ENCODE measurements at regions not wholly inside any gene's neighbourhood (a gene's known extent, or its start where the extent isn't known, plus 50 kb on each side); places are given as distances from the start of the nearest gene placed in this dataset.
"Not testable (repeated sequence)": the region's sequence is repeated elsewhere in the genome, so short reads cannot be mapped to it uniquely, and the experiment has no call there.

- H3K9me3 Mint-ChIP-seq = peaks cover 16% of the 10 kb centered on the region
- H3K27ac Mint-ChIP-seq; ATAC-seq; H3K4me3 Mint-ChIP-seq; H3K36me3 Mint-ChIP-seq; H3K4me1 Mint-ChIP-seq (ENCODE audit: low read depth in 2 of 2); H3K27me3 Mint-ChIP-seq; DNase-seq (ENCODE audit: low spot score): not testable (repeated sequence)
Observed at GRCh38 chr3:20547361-20548269, 361.6 kb upstream of the SGO1 start.

GRCh38 chr3:20546636-20547035 lies 360.6 kb upstream of the SGO1 start:
- ATAC-seq (no peak), DNase-seq (ENCODE audit: low spot score) (no peak)
- no peaks in the 10 kb centered on the region for H3K27me3 Mint-ChIP-seq
- peaks cover 13% of the 10 kb centered on the region for H3K9me3 Mint-ChIP-seq
- H3K4me3 Mint-ChIP-seq = no peak overlapping the region
- no peak overlapping the region for H3K27ac Mint-ChIP-seq
- no peaks in the 10 kb centered on the region for H3K4me1 Mint-ChIP-seq (ENCODE audit: low read depth in 2 of 2)
- H3K36me3 Mint-ChIP-seq = no peaks in the 10 kb centered on the region

- DNase-seq (ENCODE audit: low spot score) (no peak), ATAC-seq (no peak)
- H3K4me3 Mint-ChIP-seq = no peak overlapping the region
- peaks cover 11% of the 10 kb centered on the region for H3K9me3 Mint-ChIP-seq
- H3K27ac Mint-ChIP-seq = no peak overlapping the region
- no peaks in the 10 kb centered on the region for H3K4me1 Mint-ChIP-seq (ENCODE audit: low read depth in 2 of 2)
- no peaks in the 10 kb centered on the region for H3K27me3 Mint-ChIP-seq
- no peaks in the 10 kb centered on the region for H3K36me3 Mint-ChIP-seq
Observed at GRCh38 chr3:20543535-20544226, 357.7 kb upstream of the SGO1 start.

- no peak overlapping the region for H3K4me3 Mint-ChIP-seq
Observed at GRCh38 chr3:20540066-20540465, 354.1 kb upstream of the SGO1 start.

GRCh38 chr3:20539666-20540065 lies 353.7 kb upstream of the SGO1 start:
- no peak overlapping the region for H3K4me3 Mint-ChIP-seq
- H3K27ac Mint-ChIP-seq = no peak overlapping the region
- H3K4me1 Mint-ChIP-seq (ENCODE audit: low read depth in 2 of 2) = no peaks in the 10 kb centered on the region
- no peak for ATAC-seq
- no peaks in the 10 kb centered on the region for H3K27me3 Mint-ChIP-seq
- H3K9me3 Mint-ChIP-seq = peaks cover 5% of the 10 kb centered on the region
- no peak for DNase-seq (ENCODE audit: low spot score)
- no peaks in the 10 kb centered on the region for H3K36me3 Mint-ChIP-seq

More at GRCh38 chr3:20540066-20540465, 354.1 kb upstream of the SGO1 start:
- Mint-ChIP-seq H3K4me1 (ENCODE audit: low read depth in 2 of 2) (no peaks in the 10 kb centered on the region), H3K27me3 (no peaks in the 10 kb centered on the region), H3K36me3 (no peaks in the 10 kb centered on the region), H3K27ac (no peak overlapping the region), H3K9me3 (peaks cover 5% of the 10 kb centered on the region)
- ATAC-seq = no peak
- DNase-seq (ENCODE audit: low spot score) = no peak

GRCh38 chr3:20537234-20537633 lies 351.2 kb upstream of the SGO1 start:
- no peak for DNase-seq (ENCODE audit: low spot score)
- no peak for ATAC-seq
- H3K4me1 Mint-ChIP-seq (ENCODE audit: low read depth in 2 of 2) = no peaks in the 10 kb centered on the region
- no peaks in the 10 kb centered on the region for H3K27me3 Mint-ChIP-seq
- no peak overlapping the region for H3K27ac Mint-ChIP-seq
- H3K36me3 Mint-ChIP-seq = no peaks in the 10 kb centered on the region
- no peak overlapping the region for H3K4me3 Mint-ChIP-seq
- peaks cover 2% of the 10 kb centered on the region for H3K9me3 Mint-ChIP-seq

GRCh38 chr3:20529911-20530310 lies 343.9 kb upstream of the SGO1 start:
- Mint-ChIP-seq H3K4me3 (no peak overlapping the region), H3K36me3 (no peaks in the 10 kb centered on the region), H3K4me1 (ENCODE audit: low read depth in 2 of 2) (no peaks in the 10 kb centered on the region), H3K27me3 (no peaks in the 10 kb centered on the region), H3K9me3 (peaks cover 15% of the 10 kb centered on the region), H3K27ac (no peak overlapping the region)
- DNase-seq (ENCODE audit: low spot score) = no peak
- ATAC-seq = no peak

- Mint-ChIP-seq H3K27me3 (no peaks in the 10 kb centered on the region), H3K27ac (no peak overlapping the region)
Observed at GRCh38 chr3:20528180-20528770, 342.3 kb upstream of the SGO1 start.

GRCh38 chr3:20527368-20527767 lies 341.4 kb upstream of the SGO1 start:
- Mint-ChIP-seq H3K27me3 (no peaks in the 10 kb centered on the region), H3K4me1 (ENCODE audit: low read depth in 2 of 2) (no peaks in the 10 kb centered on the region), H3K27ac (no peak overlapping the region), H3K9me3 (peaks cover 13% of the 10 kb centered on the region), H3K4me3 (no peak overlapping the region), H3K36me3 (no peaks in the 10 kb centered on the region)
- DNase-seq (ENCODE audit: low spot score) = no peak
- ATAC-seq = no peak

More at GRCh38 chr3:20528180-20528770, 342.3 kb upstream of the SGO1 start:
- no peak overlapping the region for H3K4me3 Mint-ChIP-seq
- peaks cover 13% of the 10 kb centered on the region for H3K9me3 Mint-ChIP-seq
- DNase-seq (ENCODE audit: low spot score) (no peak), ATAC-seq (no peak)
- H3K36me3 Mint-ChIP-seq = no peaks in the 10 kb centered on the region
- no peaks in the 10 kb centered on the region for H3K4me1 Mint-ChIP-seq (ENCODE audit: low read depth in 2 of 2)

GRCh38 chr3:20524328-20524727 lies 338.3 kb upstream of the SGO1 start:
- no peak overlapping the region for H3K27ac Mint-ChIP-seq
- ATAC-seq (no peak), DNase-seq (ENCODE audit: low spot score) (no peak)
- no peak overlapping the region for H3K4me3 Mint-ChIP-seq
- H3K4me1 Mint-ChIP-seq (ENCODE audit: low read depth in 2 of 2) = no peaks in the 10 kb centered on the region
- H3K36me3 Mint-ChIP-seq = no peaks in the 10 kb centered on the region
- H3K9me3 Mint-ChIP-seq = peaks cover 22% of the 10 kb centered on the region
- H3K27me3 Mint-ChIP-seq = no peaks in the 10 kb centered on the region

- ATAC-seq (no peak), DNase-seq (ENCODE audit: low spot score) (no peak)
- no peaks in the 10 kb centered on the region for H3K27me3 Mint-ChIP-seq
- H3K36me3 Mint-ChIP-seq = no peaks in the 10 kb centered on the region
- H3K4me1 Mint-ChIP-seq (ENCODE audit: low read depth in 2 of 2) = no peaks in the 10 kb centered on the region
- no peak overlapping the region for H3K4me3 Mint-ChIP-seq
- peaks cover 22% of the 10 kb centered on the region for H3K9me3 Mint-ChIP-seq
- no peak overlapping the region for H3K27ac Mint-ChIP-seq
Observed at GRCh38 chr3:20523293-20523692, 337.3 kb upstream of the SGO1 start.

- H3K27ac Mint-ChIP-seq; H3K4me1 Mint-ChIP-seq (ENCODE audit: low read depth in 2 of 2); H3K4me3 Mint-ChIP-seq; H3K27me3 Mint-ChIP-seq; H3K36me3 Mint-ChIP-seq; DNase-seq (ENCODE audit: low spot score); ATAC-seq: not testable (repeated sequence)
- peaks cover 18% of the 10 kb centered on the region for H3K9me3 Mint-ChIP-seq
Observed at GRCh38 chr3:20517316-20517715, 331.3 kb upstream of the SGO1 start.

GRCh38 chr3:20516311-20516710 lies 330.3 kb upstream of the SGO1 start:
- peaks cover 14% of the 10 kb centered on the region for H3K9me3 Mint-ChIP-seq
- no peak for DNase-seq (ENCODE audit: low spot score)
- H3K27ac Mint-ChIP-seq = no peak overlapping the region
- no peaks in the 10 kb centered on the region for H3K36me3 Mint-ChIP-seq
- ATAC-seq = no peak
- H3K27me3 Mint-ChIP-seq = no peaks in the 10 kb centered on the region
- no peak overlapping the region for H3K4me3 Mint-ChIP-seq
- H3K4me1 Mint-ChIP-seq (ENCODE audit: low read depth in 2 of 2) = no peaks in the 10 kb centered on the region

- H3K27me3 Mint-ChIP-seq = no peaks in the 10 kb centered on the region
Observed at GRCh38 chr3:20515834-20516233, 329.8 kb upstream of the SGO1 start.

More at GRCh38 chr3:20515834-20516233, 329.8 kb upstream of the SGO1 start:
- ATAC-seq (no peak), DNase-seq (ENCODE audit: low spot score) (no peak)
- Mint-ChIP-seq H3K4me3 (no peak overlapping the region), H3K4me1 (ENCODE audit: low read depth in 2 of 2) (no peaks in the 10 kb centered on the region), H3K9me3 (peaks cover 12% of the 10 kb centered on the region), H3K27ac (no peak overlapping the region), H3K36me3 (no peaks in the 10 kb centered on the region)
